Prostate gland (tissue), 2 donors: ENCODE measurements at regions not wholly inside any gene's neighbourhood (a gene's known extent, or its start where the extent isn't known, plus 50 kb on each side); places are given as distances from the start of the nearest gene placed in this dataset.

ENCODE experiments used
- DNase-seq: peaks from one replicate; pipeline ENCODE4 v3.0.0-alpha.2; 2019; ENCODE audit warnings: low spot score
- H3K27ac ChIP-seq, 2 donors: fragments of 200-600 bp; sonication (generic); 2 replicates each; pipeline ENCODE4 v1.5.1; 2017 to 2019
- H3K27me3 ChIP-seq: fragments of 200-600 bp; sonication (generic); replicated peaks from 2 replicates; pipeline ENCODE4 v1.5.1; 2019; ENCODE audit not compliant: insufficient read depth
- H3K36me3 ChIP-seq, 2 donors: fragments of 200-600 bp; sonication (generic); 1 replicate in 1 of 2; 2 replicates in 1 of 2; pipeline versions ENCODE4 v1.5.1 to v1.8.1; 2017 to 2019
- H3K4me1 ChIP-seq: fragments of 200-600 bp; sonication (generic); replicated peaks from 2 replicates; pipeline ENCODE4 v1.5.1; 2019
- H3K4me3 ChIP-seq, 2 donors: fragments of 200-600 bp; sonication (generic); 2 replicates each; pipeline ENCODE4 v1.5.1; 2017 to 2019
- H3K9me3 ChIP-seq: fragments of 200-600 bp; sonication (generic); 2 replicates; pipeline ENCODE4 v1.5.1; 2017
- CTCF ChIP-seq, 4 experiments: fragments of 200-600 bp in 2 of 4; fragments of 450-650 bp in 2 of 4; sonication (generic) in 2 of 4; IDR thresholded peaks; 1 replicate in 3 of 4; 2 replicates in 1 of 4; pipeline ENCODE4 v1.5.1; 2016 to 2019; ENCODE audit warnings: antibody characterized with exemption in 4 of 4, mild to moderate bottlenecking in 2 of 4, moderate library complexity in 2 of 4
- POLR2A ChIP-seq: fragments of 450-650 bp; IDR thresholded peaks from one replicate; pipeline ENCODE4 v1.6.1; 2016; ENCODE audit warnings: antibody characterized with exemption, mild to moderate bottlenecking
- POLR2AphosphoS5 ChIP-seq: sonication (generic); formaldehyde crosslinking; IDR thresholded peaks from one replicate; pipeline ENCODE4 v1.6.1; 2017; ENCODE audit warnings: antibody characterized with exemption
- WGBS: methylation state at CpG from one replicate; pipeline ENCODE4 v1.1.5; 2018; 5-methylcytosine and 5-hydroxymethylcytosine counted together
- intact Hi-C: fragments of 100-400 bp; cut with DNase I; formaldehyde crosslinking; loops from one replicate; pipeline ENCODE4 v1.14.2; 2022

DNA sequence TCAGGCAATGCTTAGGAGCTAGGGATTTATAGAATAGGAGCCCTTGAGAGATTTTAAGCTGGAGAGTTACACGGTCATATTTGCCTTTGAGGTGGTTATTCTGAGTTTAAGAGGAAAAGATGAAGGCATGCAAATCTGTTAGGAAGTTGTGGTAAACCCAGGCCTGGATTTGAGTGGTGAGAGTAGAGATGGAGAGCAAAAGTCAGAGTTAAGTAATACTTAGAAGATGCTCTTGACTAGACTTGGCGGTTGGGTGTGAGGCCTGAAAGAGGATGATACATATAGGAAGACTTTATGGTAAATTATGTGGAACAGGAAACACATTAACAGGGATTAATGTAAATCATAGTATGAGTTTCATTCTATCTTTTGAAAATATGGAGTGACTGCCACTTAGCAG lies 136.0 kb upstream of the ARX start:
- H3K27me3 ChIP-seq, result no peaks in the 10 kb centered on the region
- DNase-seq, result no peak
- H3K4me3 ChIP-seq, result no peak overlapping the region
- WGBS, result 79% methylated on average over 2 of the region's 2 CpGs
- no peaks in the 10 kb centered on the region for H3K9me3 ChIP-seq
- no peaks in the 10 kb centered on the region for H3K4me1 ChIP-seq
- no peak overlapping the region for H3K27ac ChIP-seq
- intact Hi-C loops, result no loop called here
- H3K36me3 ChIP-seq, result no peaks in the 10 kb centered on the region
- TF ChIP-seq CTCF (IDR thresholded peaks at IDR 0.05) (no peak), POLR2AphosphoS5 (no peak), POLR2A (no peak)

GRCh38 chrX:25144043-25144940 lies 128.5 kb upstream of the ARX start:
- H3K4me1 ChIP-seq, result no peaks in the 10 kb centered on the region
- no peak overlapping the region for H3K27ac ChIP-seq
- H3K4me3 ChIP-seq, result no peak overlapping the region
- peak; percentile 16 for DNase-seq
- H3K9me3 ChIP-seq, result no peaks in the 10 kb centered on the region
- TF ChIP-seq POLR2A (no peak), CTCF (IDR thresholded peaks at IDR 0.05) (peak; percentile 22 to 57 (median 54)), POLR2AphosphoS5 (no peak)
- no peaks in the 10 kb centered on the region for H3K36me3 ChIP-seq
- WGBS, result 19% methylated on average over 19 of the region's 19 CpGs
- intact Hi-C loops, result loop anchor here (5.0 to 10.0 kb wide), 2 partner anchors 307 to 629 kb away; no protein-coding TSS in a partner anchor
- no peaks in the 10 kb centered on the region for H3K27me3 ChIP-seq

GRCh38 chrX:25143596-25143995 lies 127.8 kb upstream of the ARX start:
- intact Hi-C loops, result loop anchor here (5.0 to 10.0 kb wide), 2 partner anchors 306 to 629 kb away; no protein-coding TSS in a partner anchor
- no peaks in the 10 kb centered on the region for H3K27me3 ChIP-seq
- WGBS, result 81% methylated on average over 8 of the region's 8 CpGs

GRCh38 chrX:25141684-25142083 lies 125.9 kb upstream of the ARX start:
- WGBS, result 18% methylated on average over 1 of the region's 1 CpG
- H3K27ac ChIP-seq, result no peak overlapping the region
- no peaks in the 10 kb centered on the region for H3K4me1 ChIP-seq
- H3K4me3 ChIP-seq, result no peak overlapping the region
- TF ChIP-seq POLR2AphosphoS5 (no peak), CTCF (IDR thresholded peaks at IDR 0.05) (no peak), POLR2A (no peak)
- no peaks in the 10 kb centered on the region for H3K27me3 ChIP-seq
- no peaks in the 10 kb centered on the region for H3K36me3 ChIP-seq
- intact Hi-C loops, result loop anchor here (5.0 to 10.0 kb wide), 2 partner anchors 304 to 627 kb away; no protein-coding TSS in a partner anchor
- DNase-seq, result no peak
- no peaks in the 10 kb centered on the region for H3K9me3 ChIP-seq

More at GRCh38 chrX:25143596-25143995, 127.8 kb upstream of the ARX start:
- no peaks in the 10 kb centered on the region for H3K36me3 ChIP-seq
- DNase-seq, result no peak
- no peaks in the 10 kb centered on the region for H3K4me1 ChIP-seq
- no peak overlapping the region for H3K27ac ChIP-seq
- TF ChIP-seq POLR2A, result no peak
- no peak for TF ChIP-seq POLR2AphosphoS5
- no peak for TF ChIP-seq CTCF (IDR thresholded peaks at IDR 0.05)
- H3K9me3 ChIP-seq, result no peaks in the 10 kb centered on the region
- H3K4me3 ChIP-seq, result no peak overlapping the region

DNA sequence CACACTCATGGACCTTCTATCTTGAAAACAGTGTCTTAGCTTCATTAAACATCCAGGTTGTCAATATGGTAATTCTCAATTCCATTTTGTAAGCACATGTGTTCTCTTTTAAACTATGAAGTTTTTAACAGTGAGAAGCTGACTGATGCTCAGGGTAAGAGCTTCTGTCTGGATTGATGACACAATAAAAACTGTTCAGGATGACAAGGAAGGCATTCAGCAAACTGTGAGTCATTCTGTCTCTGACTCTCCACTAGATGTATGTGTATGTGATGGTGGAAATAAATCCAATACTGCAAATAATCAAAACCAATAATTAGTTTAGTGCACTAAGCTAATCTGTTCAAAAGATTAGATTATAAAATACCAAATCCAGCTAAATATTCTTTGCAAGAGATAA lies 115.3 kb upstream of the ARX start:
- no peaks in the 10 kb centered on the region for H3K9me3 ChIP-seq
- H3K4me1 ChIP-seq, result no peaks in the 10 kb centered on the region
- H3K27me3 ChIP-seq, result no peaks in the 10 kb centered on the region
- DNase-seq, result no peak
- H3K36me3 ChIP-seq, result no peaks in the 10 kb centered on the region
- no peak for TF ChIP-seq CTCF (IDR thresholded peaks at IDR 0.05)
- TF ChIP-seq POLR2A, result no peak
- no peak for TF ChIP-seq POLR2AphosphoS5
- no peak overlapping the region for H3K4me3 ChIP-seq
- intact Hi-C loops, result no loop called here
- no peak overlapping the region for H3K27ac ChIP-seq
